ENCODE measurements at regions not wholly inside any gene's neighbourhood (a gene's known extent, or its start where the extent isn't known, plus 50 kb on each side); places are given as distances from the start of the nearest gene placed in this dataset.
A peak's percentile ranks its signal among the peaks of the same experiment; 100 is the strongest.

DNA sequence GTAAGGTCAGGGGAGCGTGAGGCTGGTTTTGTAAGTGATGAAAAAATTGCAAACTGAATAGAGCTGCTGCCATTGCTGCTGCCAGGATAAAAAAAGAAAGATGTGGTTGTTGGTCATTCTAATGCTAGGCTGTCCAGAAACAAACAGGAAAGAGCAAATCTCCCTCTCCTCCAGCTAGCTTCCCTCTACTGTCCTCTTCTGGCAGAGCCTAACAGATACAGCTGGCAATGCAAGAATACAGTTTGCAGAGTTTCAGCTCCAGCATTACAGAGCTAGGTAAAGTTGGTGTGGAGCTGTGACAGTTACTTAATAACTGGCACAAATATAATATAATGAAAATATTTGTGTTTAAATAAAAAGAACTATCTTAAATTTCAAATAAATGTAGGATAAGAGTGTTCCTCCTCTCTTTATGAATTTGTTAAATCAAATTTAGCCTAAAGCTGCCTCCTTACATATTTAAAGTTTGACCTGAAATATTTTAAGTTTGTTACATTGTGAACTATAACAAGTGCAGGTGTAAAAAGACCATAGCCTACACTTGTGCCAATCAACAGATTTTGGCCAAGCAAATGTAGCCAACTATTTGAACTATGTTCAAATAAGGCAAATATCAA lies 407.7 kb downstream of the SH2D4B start:
- H3K4me3 ChIP-seq: no peak overlapping the region
- H3K4me1 ChIP-seq: peaks cover 0 to 10% (median 0%) of the 10 kb centered on the region in 12 donors
- H3K36me3 ChIP-seq: no peaks in the 10 kb centered on the region
- TF ChIP-seq CTCF (IDR thresholded peaks at IDR 0.05) (peak; percentile 6 to 67 (median 44)), POLR2A (IDR thresholded peaks at IDR 0.05) (no peak)
- intact Hi-C loops (cut with DNase I): no loop called here
- H3K27me3 ChIP-seq: no peaks in the 10 kb centered on the region
- H3K27ac ChIP-seq: peak overlapping the region in 1 of 12 donors; percentile 9
- no peaks in the 10 kb centered on the region for H3K9me3 ChIP-seq
- 27 to 74% (median 58%) methylated on average over 1 of the region's 1 CpG for WGBS, 4 donors
- ATAC-seq: peak in 3 of 4 donors; percentile 49 to 77 (median 58)
- peak in 1 of 5 donors; percentile 10 for DNase-seq

GRCh38 chr10:80946073-80946472 lies 408.4 kb downstream of the SH2D4B start:
- Histone ChIP-seq H3K4me3 (no peak overlapping the region), H3K27me3 (no peaks in the 10 kb centered on the region), H3K36me3 (no peaks in the 10 kb centered on the region), H3K4me1 (peaks cover 0 to 10% (median 0%) of the 10 kb centered on the region in 12 donors), H3K27ac (no peak overlapping the region), H3K9me3 (no peaks in the 10 kb centered on the region)
- intact Hi-C loops (cut with DNase I): no loop called here
- DNase-seq (no peak), ATAC-seq (no peak)
- 48 to 76% (median 61%) methylated on average over 1 of the region's 1 CpG for WGBS, 4 donors
- TF ChIP-seq POLR2A (IDR thresholded peaks at IDR 0.05) (no peak), CTCF (IDR thresholded peaks at IDR 0.05) (no peak)

GRCh38 chr10:80946957-80947726 lies 409.4 kb downstream of the SH2D4B start:
- Histone ChIP-seq H3K36me3 (no peaks in the 10 kb centered on the region), H3K4me1 (peaks cover 0 to 10% (median 0%) of the 10 kb centered on the region in 12 donors), H3K27me3 (no peaks in the 10 kb centered on the region), H3K4me3 (no peak overlapping the region), H3K9me3 (no peaks in the 10 kb centered on the region), H3K27ac (no peak overlapping the region)
- TF ChIP-seq CTCF (IDR thresholded peaks at IDR 0.05) (no peak), POLR2A (IDR thresholded peaks at IDR 0.05) (no peak)
- no peak for ATAC-seq
- WGBS, 4 donors: 62 to 85% (median 84%) methylated on average over 5 of the region's 5 CpGs
- DNase-seq: no peak
- intact Hi-C loops (cut with DNase I): no loop called here

- no peak for DNase-seq
- Histone ChIP-seq H3K36me3 (no peaks in the 10 kb centered on the region), H3K4me1 (peaks cover 0 to 10% (median 0%) of the 10 kb centered on the region in 12 donors), H3K27ac (no peak overlapping the region), H3K27me3 (no peaks in the 10 kb centered on the region), H3K4me3 (no peak overlapping the region), H3K9me3 (no peaks in the 10 kb centered on the region)
- intact Hi-C loops (cut with DNase I): no loop called here
- TF ChIP-seq POLR2A (IDR thresholded peaks at IDR 0.05) (no peak), CTCF (IDR thresholded peaks at IDR 0.05) (no peak)
- 88 to 90% (median 89%) methylated on average over 5 of the region's 5 CpGs for WGBS, 4 donors
- no peak for ATAC-seq
These were observed 412.1 kb downstream of the SH2D4B start for GRCh38 chr10:80949785-80950184.
